Endodermal cell (in vitro differentiated cells): ENCODE measurements at regions not wholly inside any gene's neighbourhood (a gene's known extent, or its start where the extent isn't known, plus 50 kb on each side); places are given as distances from the start of the nearest gene placed in this dataset.

ENCODE experiments used
- DNase-seq: peaks from one replicate; pipeline ENCODE4 v3.0.0-alpha.2; 2017
- H3K27ac ChIP-seq: 2 replicates; pipeline ENCODE4 v1.5.1; 2013; ENCODE audit warnings: mild to moderate bottlenecking, low read depth, low read length, moderate library complexity
- H3K27me3 ChIP-seq: 2 replicates; pipeline ENCODE4 v1.6.1; 2013; ENCODE audit warnings: mild to moderate bottlenecking, low read length, moderate library complexity; ENCODE audit not compliant: insufficient read depth, control insufficient read depth, poor library complexity, severe bottlenecking
- H3K36me3 ChIP-seq: 2 replicates; pipeline ENCODE4 v1.7.0; 2013; ENCODE audit warnings: mild to moderate bottlenecking, low read length, moderate library complexity; ENCODE audit not compliant: control insufficient read depth, insufficient read depth
- H3K4me1 ChIP-seq: one replicate; pipeline ENCODE4 v1.7.0; 2013; ENCODE audit warnings: low read length; ENCODE audit not compliant: control insufficient read depth, insufficient read depth
- H3K4me3 ChIP-seq: 2 replicates; pipeline ENCODE4 v1.5.1; 2013; ENCODE audit warnings: mild to moderate bottlenecking, low read length, moderate library complexity
- H3K9ac ChIP-seq: 2 replicates; pipeline ENCODE4 v1.6.1; 2013; ENCODE audit warnings: mild to moderate bottlenecking, low read length, moderate library complexity; ENCODE audit not compliant: poor library complexity, severe bottlenecking; ENCODE audit errors: extremely low read depth
- H3K9me3 ChIP-seq: 2 replicates; pipeline ENCODE4 v1.6.1; 2013; ENCODE audit warnings: mild to moderate bottlenecking, low read length, moderate library complexity; ENCODE audit not compliant: control insufficient read depth
- H3K27ac Mint-ChIP-seq: 2 replicates; pipeline ENCODE4 v1.8.0; 2020; ENCODE audit warnings: mixed read lengths
- H3K27me3 Mint-ChIP-seq: 2 replicates; pipeline ENCODE4 v1.8.0; 2021; ENCODE audit warnings: mild to moderate bottlenecking, mixed read lengths; ENCODE audit not compliant: insufficient read depth
- H3K36me3 Mint-ChIP-seq: 2 replicates; pipeline ENCODE4 v1.8.0; 2020; ENCODE audit warnings: low read depth, mixed read lengths
- H3K4me1 Mint-ChIP-seq: 2 replicates; pipeline ENCODE4 v1.8.0; 2020; ENCODE audit warnings: mixed read lengths
- H3K4me3 Mint-ChIP-seq: 2 replicates; pipeline ENCODE4 v1.8.0; 2020; ENCODE audit warnings: mild to moderate bottlenecking, moderate library complexity, mixed read lengths
- H3K9me3 Mint-ChIP-seq: 2 replicates; pipeline ENCODE4 v1.8.0; 2020; ENCODE audit warnings: mild to moderate bottlenecking, mixed read lengths
- CTCF ChIP-seq: fragments of 200-600 bp; sonication (generic); conservative IDR thresholded peaks from 2 replicates; pipeline ENCODE4 v1.5.0; 2021; ENCODE audit warnings: antibody characterized with exemption, mild to moderate bottlenecking
- WGBS, 2 experiments: methylation state at CpG; one replicate each; pipeline versions ENCODE4 v1.1.5 to v1.1.7; 2013; ENCODE audit warnings: missing lambda C conversion rate in 2 of 2, mixed read lengths in 1 of 2; ENCODE audit not compliant: insufficient coverage in 1 of 2, insufficient read length in 1 of 2; 5-methylcytosine and 5-hydroxymethylcytosine counted together

GRCh38 chr12:76679778-76680177 lies 84.1 kb upstream of the ZDHHC17 start:
- Mint-ChIP-seq H3K36me3 (no peaks in the 10 kb centered on the region), H3K27ac (no peak overlapping the region), H3K9me3 (peaks cover 1% of the 10 kb centered on the region), H3K4me1 (no peaks in the 10 kb centered on the region), H3K27me3 (peaks cover 2% of the 10 kb centered on the region), H3K4me3 (no peak overlapping the region)
- DNase-seq: no peak
- Histone ChIP-seq H3K4me3 (no peak overlapping the region), H3K36me3 (no peaks in the 10 kb centered on the region), H3K27ac (no peak overlapping the region), H3K27me3 (no peaks in the 10 kb centered on the region), H3K9me3 (no peaks in the 10 kb centered on the region), H3K9ac (no peak overlapping the region), H3K4me1 (no peaks in the 10 kb centered on the region)
- WGBS, 2 experiments: 83 to 94% methylated on average over 1 of the region's 1 CpG
- no peak for TF ChIP-seq CTCF

GRCh38 chr12:76680940-76681339 lies 83.0 kb upstream of the ZDHHC17 start:
- no peak for DNase-seq
- peaks cover 5% of the 10 kb centered on the region for H3K4me1 Mint-ChIP-seq
- Histone ChIP-seq H3K36me3 (no peaks in the 10 kb centered on the region), H3K27me3 (no peaks in the 10 kb centered on the region), H3K4me1 (no peaks in the 10 kb centered on the region), H3K9me3 (no peaks in the 10 kb centered on the region), H3K4me3 (no peak overlapping the region), H3K9ac (no peak overlapping the region), H3K27ac (peak overlapping the region; percentile 12)
- no peak overlapping the region for H3K4me3 Mint-ChIP-seq
- TF ChIP-seq CTCF: no peak
- peaks cover 1% of the 10 kb centered on the region for H3K9me3 Mint-ChIP-seq
- peaks cover 2% of the 10 kb centered on the region for H3K27me3 Mint-ChIP-seq
- no peak overlapping the region for H3K27ac Mint-ChIP-seq
- H3K36me3 Mint-ChIP-seq: no peaks in the 10 kb centered on the region
- 88% methylated on average over 2 of the region's 2 CpGs; no CpG with 5 or more reads in 1 of the 2 experiments for WGBS, 2 experiments

- no peak overlapping the region for H3K4me3 Mint-ChIP-seq
- WGBS, 2 experiments: 10 to 58% methylated on average over 2 to 5 of the region's 5 CpGs
- no peaks in the 10 kb centered on the region for H3K36me3 Mint-ChIP-seq
- no peak for TF ChIP-seq CTCF
- no peak overlapping the region for H3K27ac Mint-ChIP-seq
- peaks cover 8% of the 10 kb centered on the region for H3K4me1 Mint-ChIP-seq
- DNase-seq: peak; percentile 87
- Histone ChIP-seq H3K36me3 (no peaks in the 10 kb centered on the region), H3K9me3 (no peaks in the 10 kb centered on the region), H3K9ac (no peak overlapping the region), H3K27ac (no peak overlapping the region), H3K4me1 (no peaks in the 10 kb centered on the region), H3K4me3 (no peak overlapping the region), H3K27me3 (peaks cover 8% of the 10 kb centered on the region)
- H3K9me3 Mint-ChIP-seq: no peaks in the 10 kb centered on the region
- H3K27me3 Mint-ChIP-seq: peaks cover 6% of the 10 kb centered on the region
These were observed 78.7 kb upstream of the ZDHHC17 start for GRCh38 chr12:76685246-76685678.
